HCT116 (cell line): ENCODE measurements at regions not wholly inside any gene's neighbourhood (a gene's known extent, or its start where the extent isn't known, plus 50 kb on each side); places are given as distances from the start of the nearest gene placed in this dataset.

Experiments
- ATAC-seq: fragments of 200-7000 bp; cut with Tn5 transposase; 2 replicates; pipeline ENCODE4 v1.9.1; 2020; ENCODE audit warnings: mild to moderate bottlenecking, moderate library complexity
- BruUV-seq: library from RNA; stranded (reverse); fragments of 400-500 nt; replicated peaks from 2 replicates; lab custom pipeline; 2021; lab: Mats Ljungman, UMichigan
- CTCF ChIA-PET: fragments of 300-600 bp; sonication (Branson Sonifier 250); formaldehyde crosslinking; loops from one replicate; lab custom pipeline; 2021; ENCODE audit warnings: antibody characterized with exemption; lab: Charles Lee
- POLR2A ChIA-PET: fragments of 300-600, 350-600 bp; sonication (Branson Sonifier 250); formaldehyde crosslinking; loops from one replicate; lab custom pipeline; 2021; ENCODE audit warnings: antibody characterized with exemption; lab: Charles Lee
- RAD21 ChIA-PET, 2 experiments: fragments of 300-600 bp; sonication (Branson Sonifier 250); formaldehyde crosslinking; loops; one replicate each; lab custom pipeline; 2023; ENCODE audit warnings: low total read pairs in 2 of 2; ENCODE audit not compliant: uncharacterized antibody in 2 of 2, unreplicated experiment in 2 of 2, low non-redundant PET in 1 of 2; lab: Charles Lee
- DNase-seq: peaks from one replicate; pipeline ENCODE4 v3.0.0-alpha.2; 2010; ENCODE audit warnings: low read depth, low spot score
- H2AFZ ChIP-seq: fragments of 200-600 bp; shearing (Covaris generic), sonication (generic); 2 replicates; pipeline ENCODE4 v1.6.1; 2017; ENCODE audit warnings: low read depth, mixed run types, mixed read lengths, antibody characterized with exemption, low read length; ENCODE audit not compliant: poor library complexity, severe bottlenecking
- H3K27ac ChIP-seq: 2 replicates; pipeline ENCODE4 v1.5.1; 2012; ENCODE audit warnings: low read depth, low read length
- H3K27me3 ChIP-seq: fragments of 200-600 bp; sonication (generic); 2 replicates; pipeline ENCODE4 v1.6.1; 2016; ENCODE audit warnings: mixed run types, low read length, mixed read lengths; ENCODE audit not compliant: insufficient read depth
- H3K36me3 ChIP-seq, 2 experiments: fragments of 200-500 bp in 1 of 2; fragments of 200-600 bp in 1 of 2; sonication (Bioruptor generic) in 1 of 2; sonication (generic) in 1 of 2; 2 replicates each; pipeline versions ENCODE4 v1.5.1 to v1.6.1; 2014 to 2016; ENCODE audit warnings: low read length in 2 of 2, inconsistent platforms in 1 of 2, mixed read lengths in 1 of 2, mixed run types in 1 of 2; ENCODE audit not compliant: insufficient read depth in 2 of 2, control insufficient read depth in 1 of 2
- H3K4me1 ChIP-seq, 2 experiments: fragments of 200-600 bp in 1 of 2; sonication (generic) in 1 of 2; 2 replicates each; pipeline versions ENCODE4 v1.5.1 to v1.6.1; 2012 to 2017; ENCODE audit warnings: low read length in 2 of 2, inconsistent platforms in 1 of 2, mild to moderate bottlenecking in 1 of 2, mixed read lengths in 1 of 2, mixed run types in 1 of 2, moderate library complexity in 1 of 2; ENCODE audit not compliant: insufficient read depth in 2 of 2, control insufficient read depth in 1 of 2
- H3K4me2 ChIP-seq: fragments of 200-600 bp; sonication (generic); 2 replicates; pipeline ENCODE4 v1.6.1; 2017; ENCODE audit warnings: mixed run types, low read length, mixed read lengths
- H3K4me3 ChIP-seq, 2 experiments: fragments of 200-600 bp in 1 of 2; sonication (generic) in 1 of 2; replicated peaks in 1 of 2; 2 replicates each; pipeline ENCODE4 v1.5.1; 2011 to 2016; ENCODE audit warnings: low read length in 2 of 2, control low read depth in 1 of 2, low read depth in 1 of 2, mild to moderate bottlenecking in 1 of 2, mixed read lengths in 1 of 2, mixed run types in 1 of 2
- H3K79me2 ChIP-seq: fragments of 200-600 bp; sonication (generic); 2 replicates; pipeline ENCODE4 v1.6.1; 2017; ENCODE audit warnings: mild to moderate bottlenecking, mixed run types, low read length, moderate library complexity, mixed read lengths; ENCODE audit not compliant: insufficient read depth
- H3K9ac ChIP-seq: fragments of 200-600 bp; sonication (generic); 2 replicates; pipeline ENCODE4 v1.6.1; 2016; ENCODE audit warnings: low read length, mixed read lengths
- H3K9me2 ChIP-seq: fragments of 200-600 bp; sonication (generic), shearing (Covaris generic); 2 replicates; pipeline ENCODE4 v1.6.1; 2017; ENCODE audit warnings: mixed run types, mild to moderate bottlenecking, moderate library complexity; ENCODE audit not compliant: insufficient read depth
- H3K9me3 ChIP-seq, 2 experiments: fragments of 200-500 bp in 1 of 2; fragments of 200-600 bp in 1 of 2; sonication (Bioruptor generic) in 1 of 2; sonication (generic) in 1 of 2; 2 replicates each; pipeline ENCODE4 v1.6.1; 2014 to 2017; ENCODE audit warnings: low read length in 2 of 2, mixed read lengths in 2 of 2, inconsistent platforms in 1 of 2, low read depth in 1 of 2, mild to moderate bottlenecking in 1 of 2, mixed run types in 1 of 2, moderate library complexity in 1 of 2; ENCODE audit not compliant: control insufficient read depth in 1 of 2, insufficient read depth in 1 of 2
- H4K20me1 ChIP-seq: fragments of 200-600 bp; sonication (generic), shearing (Covaris generic); 2 replicates; pipeline ENCODE4 v1.6.1; 2017; ENCODE audit warnings: mixed run types, mild to moderate bottlenecking, moderate library complexity; ENCODE audit not compliant: insufficient read depth
- ATF3 ChIP-seq: IDR thresholded peaks from 2 replicates; pipeline ENCODE4 v1.6.1; 2012
- CBX3 ChIP-seq: IDR thresholded peaks from 2 replicates; pipeline ENCODE4 v1.6.1; 2012; ENCODE audit warnings: low read depth
- CEBPB ChIP-seq: IDR thresholded peaks from 2 replicates; pipeline ENCODE4 v1.6.1; 2012; ENCODE audit warnings: low read depth
- CTCF ChIP-seq, 3 experiments: fragments of 200-600 bp in 1 of 3; sonication (generic) in 1 of 3; IDR thresholded peaks in 2 of 3; conservative IDR thresholded peaks in 1 of 3; 2 replicates each; pipeline ENCODE4 v1.5.1; 2012 to 2017; ENCODE audit warnings: low read depth in 2 of 3, low read length in 2 of 3, antibody characterized with exemption in 1 of 3, borderline replicate concordance in 1 of 3, control low read depth in 1 of 3, mild to moderate bottlenecking in 1 of 3, mixed read lengths in 1 of 3, mixed run types in 1 of 3, moderate library complexity in 1 of 3; ENCODE audit not compliant: insufficient read depth in 1 of 3
- EZH2 ChIP-seq: fragments of 200-600 bp; sonication (generic); IDR thresholded peaks from 2 replicates; pipeline ENCODE4 v1.6.1; 2017; ENCODE audit warnings: antibody characterized with exemption, mixed run types
- EZH2phosphoT487 ChIP-seq: fragments of 200-600 bp; IDR thresholded peaks from 2 replicates; pipeline ENCODE4 v1.6.1; 2018; ENCODE audit warnings: antibody characterized with exemption, borderline replicate concordance
- FOSL1 ChIP-seq: IDR thresholded peaks from 2 replicates; pipeline ENCODE4 v1.6.1; 2012; ENCODE audit warnings: low read depth
- MAX ChIP-seq: IDR thresholded peaks from 2 replicates; pipeline ENCODE4 v1.6.1; 2012
- POLR2A ChIP-seq: IDR thresholded peaks from 2 replicates; pipeline ENCODE4 v1.7.0; 2011; ENCODE audit warnings: borderline replicate concordance; ENCODE audit not compliant: insufficient read depth, insufficient read length; ENCODE audit errors: extremely low read depth
- TCF7L2 ChIP-seq: IDR thresholded peaks from 2 replicates; pipeline ENCODE4 v1.7.0; 2011; ENCODE audit warnings: borderline replicate concordance, inconsistent platforms; ENCODE audit not compliant: insufficient read depth, insufficient read length; ENCODE audit errors: extremely low read depth
- ZBTB33 ChIP-seq: IDR thresholded peaks from 2 replicates; pipeline ENCODE4 v1.6.1; 2011; ENCODE audit warnings: mild to moderate bottlenecking, low read length, moderate library complexity; ENCODE audit not compliant: insufficient replicate concordance; ENCODE audit errors: extremely low read depth
- ZFX ChIP-seq: fragments of 450-650 bp; IDR thresholded peaks from 2 replicates; pipeline ENCODE4 v1.6.1; 2017
- ZNF274 ChIP-seq: fragments of 200-500 bp; sonication (Bioruptor generic); IDR thresholded peaks from 2 replicates; pipeline ENCODE4 v1.6.1; 2014; ENCODE audit warnings: mild to moderate bottlenecking, low read depth, low read length, inconsistent platforms
- intact Hi-C: fragments of 100-400 bp; cut with micrococcal nuclease; formaldehyde crosslinking; loops from 2 replicates; pipeline ENCODE4 v1.10.0; 2022

DNA sequence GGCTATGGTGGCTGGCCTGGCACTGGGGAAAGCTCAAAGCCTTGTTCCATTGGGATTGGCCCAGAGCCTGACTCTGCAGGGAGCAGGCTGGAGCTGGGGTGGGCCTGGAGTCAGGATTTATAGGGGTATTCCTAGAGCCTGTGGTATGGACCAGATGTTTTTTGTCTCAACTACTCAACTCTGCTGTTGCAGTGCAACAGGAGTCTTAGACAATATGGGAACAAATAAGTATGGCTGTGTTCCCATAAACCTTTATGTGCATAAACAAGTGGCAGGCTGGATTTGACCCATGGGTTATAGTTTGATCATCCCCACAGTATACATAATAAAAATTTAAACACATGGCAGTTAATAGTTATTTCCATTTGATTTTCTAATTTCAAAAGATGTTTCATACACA lies 557.9 kb upstream of the ARX start:
- no peak for ATAC-seq
- H2AFZ ChIP-seq, result no peak overlapping the region
- H3K4me1 ChIP-seq, result no peaks in the 10 kb centered on the region
- intact Hi-C loops, result no loop called here
- CTCF ChIA-PET, result no interaction called here
- no peak overlapping the region for H3K27ac ChIP-seq
- no TSS peak for BruUV-seq
- no peak for DNase-seq
- H3K27me3 ChIP-seq, result no peaks in the 10 kb centered on the region
- H3K36me3 ChIP-seq, result no peaks in the 10 kb centered on the region
- no peaks in the 10 kb centered on the region for H3K79me2 ChIP-seq
- H3K4me2 ChIP-seq, result no peak overlapping the region
- no peaks in the 10 kb centered on the region for H3K9me2 ChIP-seq
- RAD21 ChIA-PET, result no interaction called here
- H3K4me3 ChIP-seq, result no peak overlapping the region
- no peaks in the 10 kb centered on the region for H3K9me3 ChIP-seq
- H3K9ac ChIP-seq, result no peak overlapping the region
- TF ChIP-seq CTCF (IDR thresholded peaks at IDR 0.05 in 2 of 3, conservative IDR thresholded peaks at IDR 0.05 in 1 of 3; ENCODE audit: borderline replicate concordance in 1 of 3, insufficient read depth in 1 of 3, low read depth in 2 of 3, low read length in 2 of 3), result no peak
- no peak for TF ChIP-seq FOSL1
- TF ChIP-seq POLR2A, result no peak
- TF ChIP-seq ZBTB33, result no peak
- TF ChIP-seq MAX, result no peak
- TF ChIP-seq CEBPB, result no peak
- no peak for TF ChIP-seq TCF7L2
- no peak for TF ChIP-seq ZFX
- no peak for TF ChIP-seq EZH2
- no peak for TF ChIP-seq ATF3
- no peak for TF ChIP-seq EZH2phosphoT487
- TF ChIP-seq CBX3, result no peak
- TF ChIP-seq ZNF274, result no peak
- H4K20me1 ChIP-seq, result no peaks in the 10 kb centered on the region
- POLR2A ChIA-PET, result no interaction called here
